VCaP (cell line): ENCODE measurements at regions not wholly inside any gene's neighbourhood (a gene's known extent, or its start where the extent isn't known, plus 50 kb on each side); places are given as distances from the start of the nearest gene placed in this dataset.

Experiments used
- H3K27ac ChIP-seq: fragments of 450-650 bp; 2 replicates; pipeline ENCODE4 v1.5.1; 2017
- CTCF ChIP-seq: fragments of 450-650 bp; conservative IDR thresholded peaks from 2 replicates; pipeline ENCODE4 v1.5.1; 2017; ENCODE audit warnings: mild to moderate bottlenecking, moderate library complexity

DNA sequence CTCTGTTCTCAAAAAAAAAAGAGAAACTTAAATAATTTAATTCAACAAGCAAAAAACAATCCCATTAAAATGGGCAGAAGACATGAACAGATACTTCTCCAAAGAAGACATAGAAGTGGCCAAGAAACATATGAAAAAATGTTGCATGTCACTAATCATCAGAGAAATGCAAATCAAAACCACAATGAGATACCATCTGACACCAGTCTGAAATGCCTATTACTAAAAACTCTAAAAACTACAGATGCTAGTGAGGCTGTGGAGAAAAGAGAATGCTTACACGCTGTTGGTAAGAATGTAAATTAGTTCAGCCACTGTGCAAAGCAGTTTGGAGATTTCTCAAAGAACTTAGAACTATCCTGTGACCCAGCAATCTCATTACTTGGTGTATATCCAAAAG, 382.9 kb downstream of the OTOL1 start:
- H3K27ac ChIP-seq = no peak overlapping the region
- TF ChIP-seq CTCF = no peak

DNA sequence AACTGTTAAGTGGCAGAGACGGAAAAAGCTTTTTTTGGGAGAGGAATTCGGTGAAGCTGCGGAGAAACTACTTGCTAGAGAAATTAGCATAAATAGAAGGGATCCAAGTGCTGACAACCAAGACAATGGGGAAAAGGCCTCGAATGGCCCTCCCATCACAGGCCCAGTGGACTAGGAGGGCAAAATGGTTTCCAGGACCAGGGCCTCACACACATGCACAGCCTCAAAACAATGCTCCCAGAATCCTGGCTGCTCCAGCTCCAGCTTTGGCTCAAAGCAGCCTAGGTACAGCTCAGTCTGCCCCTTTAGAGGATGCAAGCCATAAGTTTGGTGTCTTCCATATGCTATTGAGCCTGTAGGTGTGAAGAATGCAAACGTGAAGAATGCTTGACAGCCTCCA, 388.2 kb downstream of the OTOL1 start:
- no peak for TF ChIP-seq CTCF

GRCh38 chr3:161890147-161890625, 393.6 kb downstream of the OTOL1 start:
- TF ChIP-seq CTCF = no peak
- no peak overlapping the region for H3K27ac ChIP-seq

More for the DNA sequence above, 388.2 kb downstream of the OTOL1 start:
- no peak overlapping the region for H3K27ac ChIP-seq

GRCh38 chr3:161893972-161894371, 397.4 kb downstream of the OTOL1 start:
- H3K27ac ChIP-seq = no peak overlapping the region
- TF ChIP-seq CTCF = no peak

DNA sequence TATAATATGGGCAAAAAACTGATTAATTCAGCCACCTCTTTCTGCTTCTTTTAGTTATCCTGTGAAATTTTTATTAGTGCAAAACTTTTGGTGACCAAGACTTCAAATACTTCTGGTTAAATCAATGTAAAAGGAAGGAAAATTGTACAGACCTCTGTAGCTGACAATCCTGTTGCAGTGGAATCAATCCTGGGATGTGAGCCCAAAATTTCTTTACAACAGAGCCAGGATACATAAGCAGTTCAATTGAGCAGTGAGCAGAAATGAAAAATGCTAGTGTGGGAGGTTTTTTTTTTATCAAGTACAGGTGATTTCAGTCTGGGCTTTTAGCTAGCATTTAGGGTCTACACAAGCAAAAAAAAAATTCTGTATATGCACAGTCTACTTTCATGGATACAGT, 398.0 kb downstream of the OTOL1 start:
- H3K27ac ChIP-seq = no peak overlapping the region

DNA sequence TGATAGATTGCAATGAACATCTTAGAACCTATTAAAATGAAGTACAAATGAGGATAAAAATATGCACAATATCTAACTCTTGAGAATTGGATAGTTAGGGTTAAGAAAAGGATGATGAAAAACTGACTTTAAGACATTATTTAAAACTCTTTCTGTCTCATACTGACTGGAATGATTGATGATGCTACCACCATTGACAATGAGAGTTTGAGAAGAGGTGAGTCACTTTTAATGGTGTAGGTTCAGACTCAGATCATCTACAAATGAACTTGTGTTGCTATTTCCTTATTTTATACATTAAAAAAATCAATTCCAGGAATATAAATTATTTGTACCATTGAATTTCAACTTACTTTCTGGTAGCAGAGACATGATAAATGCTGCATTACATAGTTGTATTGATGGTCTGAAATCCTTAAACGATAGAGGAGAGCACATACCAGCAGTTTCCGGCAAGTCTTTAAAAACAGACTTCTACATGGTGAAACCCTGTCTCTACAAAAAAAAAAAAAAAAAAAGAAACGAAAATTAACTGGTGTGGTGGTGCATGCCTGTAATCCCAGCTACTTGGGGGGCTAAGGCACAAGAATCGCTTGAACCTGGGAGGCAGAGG, 409.0 kb downstream of the OTOL1 start:
- TF ChIP-seq CTCF = no peak
- no peak overlapping the region for H3K27ac ChIP-seq

More for the DNA sequence above, 398.0 kb downstream of the OTOL1 start:
- no peak for TF ChIP-seq CTCF

DNA sequence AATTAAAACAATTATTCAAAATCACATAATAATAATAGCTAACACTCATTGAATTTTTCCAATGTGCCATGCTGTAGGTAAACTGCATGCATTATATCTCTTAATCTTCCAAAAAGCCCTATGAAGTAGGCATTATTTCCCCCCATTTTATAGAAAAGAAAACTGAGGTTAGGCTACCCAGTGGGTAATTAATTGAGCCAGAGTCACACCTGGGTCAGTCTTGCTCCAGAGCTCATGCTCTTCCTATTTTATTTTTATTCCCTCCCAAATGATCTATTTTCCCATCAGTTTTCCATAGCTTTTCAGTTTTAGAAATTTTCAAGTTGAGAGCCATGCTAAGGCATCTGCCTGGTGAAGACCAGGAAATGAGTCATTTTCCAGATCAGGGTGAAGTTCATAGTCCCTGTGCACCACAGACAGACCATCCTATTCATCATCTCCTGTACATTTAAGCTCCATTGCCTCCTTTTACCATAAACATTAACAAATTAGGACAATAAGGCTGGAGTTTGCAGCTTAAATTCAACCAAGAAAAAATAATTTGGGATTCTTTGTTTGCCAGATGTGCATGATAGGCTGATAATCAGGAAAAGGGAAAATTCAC, 417.3 kb downstream of the OTOL1 start:
- no peak overlapping the region for H3K27ac ChIP-seq

More for the DNA sequence above, 417.3 kb downstream of the OTOL1 start:
- TF ChIP-seq CTCF = no peak
